Activated CD4-positive, alpha-beta T cell treated with anti-CD3 and anti-CD28 coated beads, Interleukin-2, Interleukin-6, amounts not matched to agents 100 ng/mL and 50 ng/mL, durations not matched to agents 16 hours and 8 hours (primary cell): ENCODE measurements at regions not wholly inside any gene's neighbourhood (a gene's known extent, or its start where the extent isn't known, plus 50 kb on each side); places are given as distances from the start of the nearest gene placed in this dataset.
A peak's percentile ranks its signal among the peaks of the same experiment; 100 is the strongest.

Experiments used
- DNase-seq: peaks from one replicate; pipeline ENCODE4 v3.0.0-alpha.2; 2020

DNA sequence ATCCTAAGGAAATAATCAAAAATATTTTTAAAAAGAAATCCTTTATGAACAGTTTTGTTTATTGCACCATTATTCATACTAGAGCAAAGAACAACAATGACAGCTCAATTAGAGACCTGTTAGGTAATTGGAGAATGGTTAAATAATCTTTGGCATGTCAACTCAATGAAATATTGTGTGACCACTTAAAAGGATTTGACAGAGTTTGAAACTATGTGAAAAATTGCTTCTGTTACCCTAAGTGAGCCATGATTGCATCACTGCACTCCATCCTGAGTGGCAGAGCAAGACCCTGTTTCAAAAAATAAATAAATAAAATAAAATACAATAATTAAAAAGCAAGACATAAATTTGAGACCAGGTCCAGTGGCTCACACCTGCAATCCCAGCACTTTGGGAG, 66.1 kb upstream of the ATP8B1 start:
- no peak for DNase-seq

DNA sequence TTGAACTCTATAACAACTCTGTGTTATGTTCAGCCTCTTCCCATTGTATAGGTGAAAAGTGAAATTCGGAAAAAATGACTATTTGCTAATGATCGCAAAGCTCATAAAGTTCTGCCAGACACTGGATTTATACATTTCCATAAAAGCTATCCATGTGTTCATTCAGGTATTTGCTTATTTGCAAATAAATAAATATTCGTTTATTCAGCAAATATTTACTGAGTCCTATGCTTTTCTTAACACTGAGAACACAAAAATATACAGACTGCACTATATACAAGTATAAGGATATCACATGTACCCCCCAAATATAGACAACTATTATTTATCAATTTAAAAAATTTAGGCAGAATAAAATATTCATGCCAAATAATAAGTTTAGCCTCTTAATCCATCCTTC, 63.2 kb upstream of the ATP8B1 start:
- no peak for DNase-seq

DNA sequence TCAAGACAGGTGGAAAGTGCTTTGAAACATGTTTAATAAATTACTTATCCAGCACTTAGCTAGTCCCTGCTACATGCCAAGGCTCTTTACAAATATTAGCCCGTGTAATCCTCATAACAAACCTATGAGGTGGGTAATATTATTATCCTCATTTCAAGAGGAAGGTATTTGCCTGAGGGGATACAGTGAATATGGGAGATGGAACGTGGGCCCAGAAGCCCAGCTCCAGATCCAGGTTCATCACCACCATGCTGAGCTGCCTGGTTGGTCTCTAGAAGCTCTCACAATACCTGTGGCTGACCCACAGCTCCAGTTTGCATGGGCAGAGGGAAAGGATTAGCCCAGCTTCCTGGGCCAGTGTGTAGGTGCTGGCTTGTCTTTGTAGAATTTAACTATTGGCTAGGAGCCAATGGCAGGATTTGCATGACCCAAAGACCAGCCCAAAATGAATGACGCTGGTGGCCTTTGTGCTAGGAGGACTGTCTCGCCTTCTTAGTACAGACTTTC, 61.6 kb upstream of the ATP8B1 start:
- DNase-seq, result no peak

DNA sequence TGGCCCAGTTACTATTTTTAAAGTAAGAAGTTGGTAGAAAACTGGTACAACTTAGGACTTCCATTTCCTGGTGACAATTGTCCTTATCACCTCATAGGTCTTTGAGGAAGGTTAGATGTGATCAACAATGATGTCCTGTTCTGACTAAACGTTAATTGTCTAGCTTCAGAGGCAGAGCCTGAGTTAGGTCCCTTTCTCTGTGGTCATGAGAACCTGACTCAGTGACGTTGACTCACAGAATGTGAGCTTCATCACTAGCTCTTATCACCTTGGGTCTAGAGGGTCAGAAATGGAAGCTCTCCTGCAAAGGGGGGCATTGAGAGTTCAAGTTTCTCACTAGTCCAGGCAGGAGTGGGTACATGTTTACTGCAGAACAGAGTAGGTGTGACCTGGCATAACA, 60.6 kb upstream of the ATP8B1 start:
- DNase-seq, result no peak

DNA sequence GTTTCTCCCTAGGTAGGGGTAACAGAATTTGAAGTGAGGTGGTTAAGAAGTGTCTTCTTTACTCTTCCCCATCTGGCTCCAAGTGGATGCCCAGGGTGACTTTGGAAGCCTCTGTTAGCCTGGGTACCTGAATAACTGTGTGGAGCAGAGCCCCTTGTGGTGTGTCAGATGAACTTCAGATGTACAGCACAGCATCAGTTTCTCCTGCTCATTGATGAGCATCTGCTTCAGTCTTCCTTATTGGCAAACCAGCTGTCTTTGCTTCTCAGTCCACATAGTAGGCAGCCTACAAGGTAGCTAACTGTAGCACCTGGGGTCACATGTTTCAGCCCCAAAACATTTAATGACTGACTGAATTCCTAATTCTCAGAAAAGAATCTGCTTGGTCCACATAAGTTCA, 56.2 kb upstream of the ATP8B1 start:
- peak; percentile 22 for DNase-seq

DNA sequence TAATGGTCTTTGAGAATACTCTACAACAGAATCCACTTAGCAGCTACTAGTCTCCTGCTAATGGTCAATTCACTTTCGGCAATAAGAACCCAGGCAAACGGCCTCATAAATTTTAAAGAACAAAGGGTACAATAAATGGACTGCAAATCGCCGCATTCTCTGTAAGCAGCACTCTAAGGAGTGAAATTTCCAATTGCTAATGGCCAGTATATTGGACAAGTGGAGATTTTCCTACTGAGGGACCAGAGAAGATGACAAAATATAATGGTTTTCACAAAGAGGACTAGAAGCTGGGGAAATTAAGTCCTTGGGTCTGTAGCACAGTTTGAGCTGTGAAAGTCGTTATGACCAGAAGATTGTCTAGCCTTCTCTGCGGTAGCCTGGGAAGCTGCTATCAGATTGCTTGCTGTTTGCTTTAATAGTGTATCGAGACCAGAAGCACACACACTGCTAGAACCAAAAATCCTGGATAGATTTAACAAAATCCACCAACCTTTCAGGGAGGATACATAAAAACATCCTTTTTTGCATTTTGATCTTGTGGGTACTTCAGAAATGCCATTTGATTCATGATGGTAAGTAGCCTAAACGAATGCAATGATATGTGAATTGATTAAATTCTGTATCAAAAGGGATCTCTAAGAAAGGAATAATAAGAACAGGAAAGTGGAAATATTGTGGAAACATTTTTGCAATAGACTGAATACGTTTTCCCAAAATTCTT, 53.6 kb upstream of the ATP8B1 start:
- no peak for DNase-seq

DNA sequence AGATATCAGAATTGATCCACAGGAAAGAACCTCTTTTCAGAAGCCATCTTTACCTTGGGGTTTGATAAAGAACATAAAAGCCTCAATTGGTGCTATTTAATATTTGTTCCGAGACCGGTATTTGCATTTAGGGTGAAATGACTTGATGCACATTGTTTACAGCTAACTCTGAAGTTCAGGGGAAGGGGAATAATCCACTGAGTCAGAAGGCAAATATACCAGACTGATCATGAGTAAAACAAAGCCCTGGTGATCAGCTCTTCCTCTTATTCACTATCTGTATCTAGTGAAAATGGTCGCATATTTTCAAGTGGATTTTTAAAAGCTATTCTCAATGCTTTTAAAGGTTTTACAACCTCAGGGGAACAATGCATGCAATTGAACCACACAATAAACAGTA, 53.0 kb upstream of the ATP8B1 start:
- no peak for DNase-seq

DNA sequence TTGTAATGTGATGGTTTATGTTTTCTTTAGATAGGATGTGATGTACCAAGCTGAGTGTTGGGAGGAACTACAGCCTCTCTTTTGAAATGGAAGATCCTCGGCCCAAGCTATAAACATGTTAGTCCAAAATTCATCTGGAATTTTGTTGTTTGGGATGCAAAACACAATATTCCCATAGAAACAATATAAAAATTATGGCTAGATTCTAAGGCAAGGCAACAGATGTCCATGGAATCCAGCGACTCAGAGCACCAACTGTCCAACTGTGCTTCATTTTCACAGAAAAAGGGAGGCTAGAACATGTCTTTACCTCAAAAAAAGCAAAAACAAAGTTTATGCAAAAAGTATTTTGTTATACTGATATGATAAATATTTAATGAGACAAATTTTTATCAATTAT, 52.4 kb upstream of the ATP8B1 start:
- DNase-seq, result no peak

DNA sequence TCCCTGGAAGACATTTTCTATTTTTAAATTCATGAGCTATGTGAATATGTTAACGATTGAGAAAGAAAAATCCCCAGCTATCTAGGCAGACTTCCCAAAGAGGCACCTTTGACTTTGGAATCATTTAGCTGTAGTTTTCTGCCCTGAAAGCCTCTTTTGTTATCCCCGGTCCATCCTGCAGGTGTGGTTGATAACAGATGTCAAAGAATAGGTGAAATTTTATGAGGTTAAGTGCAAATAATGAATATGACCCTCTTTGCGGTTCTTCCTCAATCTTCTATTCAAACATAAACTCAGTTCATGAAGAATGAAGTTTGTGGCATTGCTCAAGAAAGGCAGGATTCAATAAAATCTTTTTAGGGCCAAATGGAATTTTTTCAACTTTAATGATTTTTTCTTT, 51.6 kb upstream of the ATP8B1 start:
- DNase-seq, result no peak

DNA sequence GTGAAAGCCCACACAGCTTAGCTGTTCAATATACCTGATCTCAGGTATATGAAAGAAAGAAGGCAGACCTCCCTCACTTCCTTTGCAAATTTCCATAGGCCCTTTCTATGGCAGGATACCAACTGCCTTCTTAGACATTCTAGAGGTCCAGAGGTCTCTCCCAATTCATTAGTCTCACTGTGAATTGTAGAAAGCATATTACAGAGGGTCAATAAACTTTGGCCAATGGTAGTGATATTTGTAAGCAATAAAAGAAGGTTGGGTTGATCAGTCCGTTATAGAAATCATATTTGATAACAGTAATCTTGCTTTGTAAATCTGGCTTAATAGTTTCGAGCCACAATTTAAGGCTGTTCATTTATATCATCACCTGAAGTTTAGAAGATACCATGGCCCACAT, 50.7 kb upstream of the ATP8B1 start:
- DNase-seq, result no peak

DNA sequence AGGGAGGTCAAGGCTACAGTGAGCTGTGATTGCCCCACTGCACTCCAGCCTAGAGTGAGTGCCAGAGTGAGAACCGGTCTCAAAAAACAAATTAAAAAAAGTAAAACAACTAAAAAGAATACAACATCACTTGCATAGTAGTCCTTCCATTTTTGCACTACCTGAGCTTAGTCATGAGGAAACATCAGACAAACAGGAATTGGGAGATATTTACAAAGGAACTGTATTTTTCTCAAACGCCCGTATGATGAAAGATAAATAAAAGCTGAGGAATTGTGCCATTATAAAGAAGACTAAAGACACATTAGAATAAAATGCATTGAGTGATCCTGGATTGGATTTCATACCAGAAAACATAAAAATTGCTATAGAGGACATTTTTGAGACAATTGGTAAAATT, 50.0 kb upstream of the ATP8B1 start:
- no peak for DNase-seq
